Loucy (cell line): ENCODE measurements at regions not wholly inside any gene's neighbourhood (a gene's known extent, or its start where the extent isn't known, plus 50 kb on each side); places are given as distances from the start of the nearest gene placed in this dataset.

Experiments
- CTCF ChIP-seq: fragments of 200-600 bp; sonication (generic); conservative IDR thresholded peaks from 2 replicates; pipeline ENCODE4 v1.5.1; 2014; ENCODE audit warnings: mild to moderate bottlenecking, antibody characterized with exemption, low read length
- EZH2phosphoT487 ChIP-seq: fragments of 200-600 bp; IDR thresholded peaks from 2 replicates; pipeline ENCODE4 v1.6.1; 2018; ENCODE audit warnings: antibody characterized with exemption, mild to moderate bottlenecking, moderate library complexity, borderline replicate concordance

- TF ChIP-seq CTCF (no peak), EZH2phosphoT487 (no peak)
These were observed 167.9 kb upstream of the PFKP start for GRCh38 chr10:2899246-2899951.
